ENCODE measurements at regions not wholly inside any gene's neighbourhood (a gene's known extent, or its start where the extent isn't known, plus 50 kb on each side); places are given as distances from the start of the nearest gene placed in this dataset.

DNA sequence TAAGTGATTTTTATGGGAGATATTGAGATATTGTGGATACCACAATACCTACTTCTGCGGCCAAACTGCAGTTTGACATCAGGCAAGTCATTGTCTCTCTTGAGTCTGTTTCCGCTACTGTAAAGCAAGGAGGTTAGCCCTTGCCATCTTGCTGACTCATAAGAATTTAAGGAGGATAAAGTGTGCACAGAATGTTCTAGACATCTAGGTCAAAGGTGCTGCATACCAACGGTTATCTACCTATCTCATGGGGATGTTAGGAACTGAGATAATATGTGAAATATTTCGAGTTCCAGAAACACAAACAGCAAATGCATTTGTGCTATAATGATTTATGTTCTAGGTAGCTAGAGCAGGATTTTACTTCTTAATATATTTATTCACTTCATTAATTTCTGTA lies 211.5 kb upstream of the NR3C2 start:
- Histone ChIP-seq H3K79me2 (ENCODE audit: insufficient read depth, low read length) (no peaks in the 10 kb centered on the region), H3K27me3 (ENCODE audit: insufficient read depth, low read length, poor library complexity) (no peaks in the 10 kb centered on the region), H3K4me1 (ENCODE audit: insufficient read depth, low read length) (no peaks in the 10 kb centered on the region), H3K4me3 (ENCODE audit: low read depth in 1 of 2, low read length in 2 of 2) (no peak overlapping the region), H2AFZ (ENCODE audit: low read depth, low read length) (no peak overlapping the region), H3K9me3 (ENCODE audit: insufficient read depth, low read length, severe bottlenecking) (no peaks in the 10 kb centered on the region), H3K27ac (ENCODE audit: low read length) (no peak overlapping the region), H3K9ac (ENCODE audit: low read depth, low read length) (no peak overlapping the region), H3K4me2 (ENCODE audit: insufficient read depth, low read length) (no peak overlapping the region), H3K36me3 (ENCODE audit: insufficient read depth, low read length) (no peaks in the 10 kb centered on the region), H4K20me1 (ENCODE audit: insufficient read depth, low read length) (no peaks in the 10 kb centered on the region)
- DNase-seq (no peak), ATAC-seq (ENCODE audit: insufficient read depth, low read depth) (no peak)
- TF ChIP-seq, protein P1, sequence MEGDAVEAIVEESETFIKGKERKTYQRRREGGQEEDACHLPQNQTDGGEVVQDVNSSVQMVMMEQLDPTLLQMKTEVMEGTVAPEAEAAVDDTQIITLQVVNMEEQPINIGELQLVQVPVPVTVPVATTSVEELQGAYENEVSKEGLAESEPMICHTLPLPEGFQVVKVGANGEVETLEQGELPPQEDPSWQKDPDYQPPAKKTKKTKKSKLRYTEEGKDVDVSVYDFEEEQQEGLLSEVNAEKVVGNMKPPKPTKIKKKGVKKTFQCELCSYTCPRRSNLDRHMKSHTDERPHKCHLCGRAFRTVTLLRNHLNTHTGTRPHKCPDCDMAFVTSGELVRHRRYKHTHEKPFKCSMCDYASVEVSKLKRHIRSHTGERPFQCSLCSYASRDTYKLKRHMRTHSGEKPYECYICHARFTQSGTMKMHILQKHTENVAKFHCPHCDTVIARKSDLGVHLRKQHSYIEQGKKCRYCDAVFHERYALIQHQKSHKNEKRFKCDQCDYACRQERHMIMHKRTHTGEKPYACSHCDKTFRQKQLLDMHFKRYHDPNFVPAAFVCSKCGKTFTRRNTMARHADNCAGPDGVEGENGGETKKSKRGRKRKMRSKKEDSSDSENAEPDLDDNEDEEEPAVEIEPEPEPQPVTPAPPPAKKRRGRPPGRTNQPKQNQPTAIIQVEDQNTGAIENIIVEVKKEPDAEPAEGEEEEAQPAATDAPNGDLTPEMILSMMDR (IDR thresholded peaks at IDR 0.05; ENCODE audit: borderline replicate concordance, extremely low read depth, low read length, poor library complexity, severe bottlenecking): no peak
- no peak for TF ChIP-seq EZH2 (IDR thresholded peaks at IDR 0.05; ENCODE audit: borderline replicate concordance, low read depth, low read length, severe bottlenecking)

DNA sequence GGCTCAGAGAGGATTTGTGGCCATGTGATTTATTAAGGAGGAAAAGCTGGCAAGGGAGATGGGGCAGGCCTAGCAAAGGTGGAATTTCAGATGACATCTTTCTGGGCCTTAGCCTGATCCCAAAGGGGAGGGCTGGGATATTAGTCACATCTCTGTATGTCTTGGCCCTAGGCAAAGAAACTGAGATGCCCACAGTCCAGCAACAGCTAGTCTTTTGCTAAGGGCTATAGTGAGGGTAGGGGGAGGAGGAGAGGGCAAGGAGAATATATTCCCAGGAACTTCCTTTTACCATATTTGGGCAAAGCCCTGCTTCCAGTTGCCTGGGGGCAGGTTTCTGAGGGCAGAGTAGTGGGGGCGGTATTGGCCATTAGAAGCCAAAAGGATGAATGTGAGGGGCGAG lies 209.8 kb upstream of the NR3C2 start:
- H3K4me3 ChIP-seq (ENCODE audit: low read depth in 1 of 2, low read length in 2 of 2): no peak overlapping the region
- H3K27me3 ChIP-seq (ENCODE audit: insufficient read depth, low read length, poor library complexity): no peaks in the 10 kb centered on the region
- H3K4me1 ChIP-seq (ENCODE audit: insufficient read depth, low read length): no peaks in the 10 kb centered on the region
- H3K36me3 ChIP-seq (ENCODE audit: insufficient read depth, low read length): no peaks in the 10 kb centered on the region
- no peaks in the 10 kb centered on the region for H3K9me3 ChIP-seq (ENCODE audit: insufficient read depth, low read length, severe bottlenecking)
- H3K9ac ChIP-seq (ENCODE audit: low read depth, low read length): no peak overlapping the region
- ATAC-seq (ENCODE audit: insufficient read depth, low read depth) (no peak), DNase-seq (no peak)
- no peaks in the 10 kb centered on the region for H4K20me1 ChIP-seq (ENCODE audit: insufficient read depth, low read length)
- H3K27ac ChIP-seq (ENCODE audit: low read length): no peak overlapping the region
- H2AFZ ChIP-seq (ENCODE audit: low read depth, low read length): no peak overlapping the region
- no peaks in the 10 kb centered on the region for H3K79me2 ChIP-seq (ENCODE audit: insufficient read depth, low read length)
- TF ChIP-seq, protein P1 (IDR thresholded peaks at IDR 0.05; ENCODE audit: borderline replicate concordance, extremely low read depth, low read length, poor library complexity, severe bottlenecking): no peak
- no peak for TF ChIP-seq EZH2 (IDR thresholded peaks at IDR 0.05; ENCODE audit: borderline replicate concordance, low read depth, low read length, severe bottlenecking)
- H3K4me2 ChIP-seq (ENCODE audit: insufficient read depth, low read length): no peak overlapping the region

DNA sequence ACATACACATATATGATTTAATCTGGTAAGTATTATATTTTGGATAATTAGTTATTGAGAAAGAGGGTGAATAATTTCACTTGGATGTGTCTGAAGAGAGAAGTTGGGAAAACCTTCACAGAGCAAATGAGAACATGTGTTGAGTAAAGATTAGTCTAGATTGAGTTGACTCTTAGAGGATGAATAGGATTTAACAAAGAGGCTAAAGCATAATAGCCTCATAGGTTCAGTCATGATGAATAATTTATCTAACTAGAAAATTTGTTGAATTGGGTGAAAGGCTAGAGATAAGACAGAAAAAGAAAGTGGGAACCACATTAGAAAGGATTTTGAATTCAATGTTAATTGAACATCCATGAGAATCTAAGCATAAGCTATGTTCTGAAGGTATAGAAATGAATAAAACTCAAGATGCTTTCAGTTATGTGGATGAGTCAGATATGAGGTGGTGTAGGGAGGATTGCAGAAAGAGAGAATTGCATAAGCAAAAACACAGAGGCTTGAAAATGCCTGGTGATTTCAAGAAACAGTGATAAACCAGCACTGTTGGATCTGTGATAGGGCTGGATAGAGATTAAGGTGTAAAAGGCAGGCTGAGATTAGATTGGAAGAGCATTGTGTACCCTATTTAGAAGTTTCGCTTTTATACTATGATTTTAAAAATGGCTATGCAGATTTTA lies 207.6 kb upstream of the NR3C2 start:
- no peaks in the 10 kb centered on the region for H3K9me3 ChIP-seq (ENCODE audit: insufficient read depth, low read length, severe bottlenecking)
- TF ChIP-seq, protein P1 (IDR thresholded peaks at IDR 0.05; ENCODE audit: borderline replicate concordance, extremely low read depth, low read length, poor library complexity, severe bottlenecking): no peak
- TF ChIP-seq EZH2 (IDR thresholded peaks at IDR 0.05; ENCODE audit: borderline replicate concordance, low read depth, low read length, severe bottlenecking): no peak
- H3K36me3 ChIP-seq (ENCODE audit: insufficient read depth, low read length): no peaks in the 10 kb centered on the region
- H3K27ac ChIP-seq (ENCODE audit: low read length): no peak overlapping the region
- no peak overlapping the region for H3K4me3 ChIP-seq (ENCODE audit: low read depth in 1 of 2, low read length in 2 of 2)
- H3K27me3 ChIP-seq (ENCODE audit: insufficient read depth, low read length, poor library complexity): no peaks in the 10 kb centered on the region
- no peak overlapping the region for H3K9ac ChIP-seq (ENCODE audit: low read depth, low read length)
- no peak for ATAC-seq (ENCODE audit: insufficient read depth, low read depth)
- H2AFZ ChIP-seq (ENCODE audit: low read depth, low read length): no peak overlapping the region
- no peaks in the 10 kb centered on the region for H3K79me2 ChIP-seq (ENCODE audit: insufficient read depth, low read length)
- H3K4me1 ChIP-seq (ENCODE audit: insufficient read depth, low read length): no peaks in the 10 kb centered on the region
- no peaks in the 10 kb centered on the region for H4K20me1 ChIP-seq (ENCODE audit: insufficient read depth, low read length)
- no peak for DNase-seq
- no peak overlapping the region for H3K4me2 ChIP-seq (ENCODE audit: insufficient read depth, low read length)
